ENCODE measurements at regions not wholly inside any gene's neighbourhood (a gene's known extent, or its start where the extent isn't known, plus 50 kb on each side); places are given as distances from the start of the nearest gene placed in this dataset.

DNA sequence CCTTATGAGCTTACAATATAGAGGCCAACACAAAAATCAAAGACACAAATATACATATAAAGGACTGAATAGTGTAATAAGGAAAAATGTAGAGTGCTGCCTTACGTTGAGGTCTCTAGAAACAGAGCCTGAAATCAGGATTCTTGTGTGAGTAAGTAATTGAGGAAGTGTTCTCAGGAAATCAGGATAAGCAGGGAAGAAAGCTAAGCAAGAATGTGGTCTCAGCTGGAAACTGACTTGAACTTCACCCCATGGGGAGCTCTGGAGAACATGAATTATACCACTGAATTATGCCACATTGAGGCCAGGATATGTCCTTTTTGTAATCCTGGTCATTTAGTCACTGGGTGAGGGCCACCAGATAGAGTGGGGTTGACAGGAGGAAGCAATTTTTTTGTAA is 191.9 kb downstream of the ETV1 start:
- Histone ChIP-seq H3K36me3 (replicated peaks in 1 of 2; ENCODE audit: control extremely low read depth in 1 of 2, control insufficient read depth in 1 of 2, extremely low read depth in 1 of 2, insufficient read depth in 2 of 2, low read length in 1 of 2) (no peaks in the 10 kb centered on the region), H2AFZ (ENCODE audit: insufficient read depth, low read depth, low read length, poor library complexity, severe bottlenecking) (no peak overlapping the region), H3K27me3 (replicated peaks in 1 of 4; ENCODE audit: control extremely low read depth in 1 of 4, control insufficient read depth in 3 of 4, insufficient read depth in 4 of 4, low read length in 3 of 4) (no peaks in the 10 kb centered on the region), H3K4me3 (ENCODE audit: control extremely low read depth in 1 of 5, extremely low read depth in 1 of 5, insufficient read depth in 1 of 5, low read depth in 2 of 5, low read length in 4 of 5) (no peak overlapping the region), H3K27ac (ENCODE audit: low read length in 2 of 2) (no peak overlapping the region), H3K4me2 (replicated peaks; ENCODE audit: low read depth, low read length, poor library complexity, severe bottlenecking) (no peak overlapping the region), H3K79me2 (ENCODE audit: control insufficient read depth, insufficient read depth, low read length) (no peaks in the 10 kb centered on the region), H3K9ac (ENCODE audit: low read length) (no peak overlapping the region), H3K4me1 (ENCODE audit: control insufficient read depth in 2 of 2, insufficient read depth in 2 of 2, low read length in 2 of 2) (no peaks in the 10 kb centered on the region), H4K20me1 (ENCODE audit: control insufficient read depth, insufficient read depth, low read length, poor library complexity, severe bottlenecking) (no peaks in the 10 kb centered on the region), H3K9me3 (ENCODE audit: control extremely low read depth in 1 of 3, control insufficient read depth in 2 of 3, insufficient read depth in 1 of 3, low read length in 2 of 3) (peaks cover 0 to 3% (median 0%) of the 10 kb centered on the region in 3 donors)
- Mint-ChIP-seq H3K27ac (no peak overlapping the region), H3K9me3 (ENCODE audit: insufficient read depth) (peaks cover 2% of the 10 kb centered on the region), H3K27me3 (no peaks in the 10 kb centered on the region), H3K4me3 (no peak overlapping the region), H3K4me1 (no peaks in the 10 kb centered on the region)
- ChIA-PET POLR2A (no interaction called here), CTCF (no interaction called here)
- intact Hi-C loops (cut with micrococcal nuclease): no loop called here
- no peak for ATAC-seq (ENCODE audit: low read depth)
- no peak for DNase-seq
- no peak for TF ChIP-seq EZH2 (IDR thresholded peaks at IDR 0.05; ENCODE audit: borderline replicate concordance, insufficient read depth, low read depth, low read length, poor library complexity, severe bottlenecking)
- TF ChIP-seq, protein P1, sequence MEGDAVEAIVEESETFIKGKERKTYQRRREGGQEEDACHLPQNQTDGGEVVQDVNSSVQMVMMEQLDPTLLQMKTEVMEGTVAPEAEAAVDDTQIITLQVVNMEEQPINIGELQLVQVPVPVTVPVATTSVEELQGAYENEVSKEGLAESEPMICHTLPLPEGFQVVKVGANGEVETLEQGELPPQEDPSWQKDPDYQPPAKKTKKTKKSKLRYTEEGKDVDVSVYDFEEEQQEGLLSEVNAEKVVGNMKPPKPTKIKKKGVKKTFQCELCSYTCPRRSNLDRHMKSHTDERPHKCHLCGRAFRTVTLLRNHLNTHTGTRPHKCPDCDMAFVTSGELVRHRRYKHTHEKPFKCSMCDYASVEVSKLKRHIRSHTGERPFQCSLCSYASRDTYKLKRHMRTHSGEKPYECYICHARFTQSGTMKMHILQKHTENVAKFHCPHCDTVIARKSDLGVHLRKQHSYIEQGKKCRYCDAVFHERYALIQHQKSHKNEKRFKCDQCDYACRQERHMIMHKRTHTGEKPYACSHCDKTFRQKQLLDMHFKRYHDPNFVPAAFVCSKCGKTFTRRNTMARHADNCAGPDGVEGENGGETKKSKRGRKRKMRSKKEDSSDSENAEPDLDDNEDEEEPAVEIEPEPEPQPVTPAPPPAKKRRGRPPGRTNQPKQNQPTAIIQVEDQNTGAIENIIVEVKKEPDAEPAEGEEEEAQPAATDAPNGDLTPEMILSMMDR (IDR thresholded peaks at IDR 0.05): no peak
- 67% methylated on average over 1 of the region's 1 CpG for WGBS (ENCODE audit: insufficient coverage)

- H3K27ac ChIP-seq (ENCODE audit: low read length in 2 of 2): no peak overlapping the region
- no peaks in the 10 kb centered on the region for H4K20me1 ChIP-seq (ENCODE audit: control insufficient read depth, insufficient read depth, low read length, poor library complexity, severe bottlenecking)
- peaks cover 0 to 4% (median 3%) of the 10 kb centered on the region in 3 donors for H3K9me3 ChIP-seq (ENCODE audit: control extremely low read depth in 1 of 3, control insufficient read depth in 2 of 3, insufficient read depth in 1 of 3, low read length in 2 of 3)
- no peak overlapping the region for H3K27ac Mint-ChIP-seq
- no peaks in the 10 kb centered on the region for H3K27me3 Mint-ChIP-seq
- H2AFZ ChIP-seq (ENCODE audit: insufficient read depth, low read depth, low read length, poor library complexity, severe bottlenecking): no peak overlapping the region
- H3K4me1 Mint-ChIP-seq: no peaks in the 10 kb centered on the region
- no peaks in the 10 kb centered on the region for H3K4me1 ChIP-seq (ENCODE audit: control insufficient read depth in 2 of 2, insufficient read depth in 2 of 2, low read length in 2 of 2)
- 83% methylated on average over 3 of the region's 6 CpGs for WGBS (ENCODE audit: insufficient coverage)
- no peak overlapping the region for H3K4me3 ChIP-seq (ENCODE audit: control extremely low read depth in 1 of 5, extremely low read depth in 1 of 5, insufficient read depth in 1 of 5, low read depth in 2 of 5, low read length in 4 of 5)
- H3K4me2 ChIP-seq (replicated peaks; ENCODE audit: low read depth, low read length, poor library complexity, severe bottlenecking): no peak overlapping the region
- TF ChIP-seq, protein P1 (IDR thresholded peaks at IDR 0.05): no peak
- no peak for TF ChIP-seq EZH2 (IDR thresholded peaks at IDR 0.05; ENCODE audit: borderline replicate concordance, insufficient read depth, low read depth, low read length, poor library complexity, severe bottlenecking)
- no peaks in the 10 kb centered on the region for H3K79me2 ChIP-seq (ENCODE audit: control insufficient read depth, insufficient read depth, low read length)
- H3K4me3 Mint-ChIP-seq: no peak overlapping the region
- no peaks in the 10 kb centered on the region for H3K27me3 ChIP-seq (replicated peaks in 1 of 4; ENCODE audit: control extremely low read depth in 1 of 4, control insufficient read depth in 3 of 4, insufficient read depth in 4 of 4, low read length in 3 of 4)
- POLR2A ChIA-PET: no interaction called here
- no peak for DNase-seq
- CTCF ChIA-PET: no interaction called here
- no peak overlapping the region for H3K9ac ChIP-seq (ENCODE audit: low read length)
- no peak for ATAC-seq (ENCODE audit: low read depth)
- intact Hi-C loops (cut with micrococcal nuclease): no loop called here
- peaks cover 2% of the 10 kb centered on the region for H3K9me3 Mint-ChIP-seq (ENCODE audit: insufficient read depth)
- H3K36me3 ChIP-seq (replicated peaks in 1 of 2; ENCODE audit: control extremely low read depth in 1 of 2, control insufficient read depth in 1 of 2, extremely low read depth in 1 of 2, insufficient read depth in 2 of 2, low read length in 1 of 2): no peaks in the 10 kb centered on the region
These were observed 188.6 kb downstream of the ETV1 start for GRCh38 chr7:13800694-13801448.
